ENCODE measurements at regions not wholly inside any gene's neighbourhood (a gene's known extent, or its start where the extent isn't known, plus 50 kb on each side); places are given as distances from the start of the nearest gene placed in this dataset.
"Not testable (repeated sequence)": the region's sequence is repeated elsewhere in the genome, so short reads cannot be mapped to it uniquely, and the experiment has no call there.

DNA sequence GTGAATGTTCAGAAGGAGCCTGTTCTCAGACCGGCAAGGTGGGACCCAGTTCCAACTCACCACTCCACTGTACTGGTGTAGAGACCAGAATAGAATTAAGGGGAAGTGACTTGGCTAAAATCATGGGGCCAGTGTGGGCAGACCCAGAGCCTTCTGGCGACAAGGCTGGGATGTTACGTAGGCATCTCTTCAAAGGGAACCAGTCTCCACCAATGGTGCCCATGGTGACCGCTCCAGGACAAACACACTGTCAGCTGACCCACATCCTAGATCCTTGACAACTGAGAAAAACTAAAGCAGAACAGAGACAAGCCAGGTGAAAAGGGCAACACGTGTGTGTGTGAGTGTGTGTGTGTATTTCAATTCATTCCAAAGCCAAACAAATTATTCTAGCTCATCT, 321.7 kb upstream of the FRG2C start:
- no peak overlapping the region for H3K27ac Mint-ChIP-seq
- no peaks in the 10 kb centered on the region for H3K27me3 Mint-ChIP-seq
- TF ChIP-seq CTCF (conservative IDR thresholded peaks at IDR 0.05): no peak
- H3K4me1 Mint-ChIP-seq (ENCODE audit: unreplicated experiment): peaks cover 5% of the 10 kb centered on the region
- H3K36me3 Mint-ChIP-seq: no peaks in the 10 kb centered on the region
- H3K9me3 Mint-ChIP-seq: no peaks in the 10 kb centered on the region
- H3K4me3 Mint-ChIP-seq: no peak overlapping the region
- no peak for DNase-seq (ENCODE audit: extremely low spot score, unreplicated experiment)

- not testable (repeated sequence) for H3K36me3 Mint-ChIP-seq; H3K27ac Mint-ChIP-seq; DNase-seq (ENCODE audit: extremely low spot score, unreplicated experiment); H3K27me3 Mint-ChIP-seq; H3K4me1 Mint-ChIP-seq (ENCODE audit: unreplicated experiment); H3K4me3 Mint-ChIP-seq; H3K9me3 Mint-ChIP-seq
Observed at GRCh38 chr3:75350536-75350935, 313.6 kb upstream of the FRG2C start.

- DNase-seq (ENCODE audit: extremely low spot score, unreplicated experiment); H3K36me3 Mint-ChIP-seq; H3K27me3 Mint-ChIP-seq; H3K4me3 Mint-ChIP-seq; H3K9me3 Mint-ChIP-seq; H3K4me1 Mint-ChIP-seq (ENCODE audit: unreplicated experiment): not testable (repeated sequence)
- H3K27ac Mint-ChIP-seq: peak overlapping the region; percentile 29
Observed at GRCh38 chr3:75362086-75362784, 301.9 kb upstream of the FRG2C start.

DNA sequence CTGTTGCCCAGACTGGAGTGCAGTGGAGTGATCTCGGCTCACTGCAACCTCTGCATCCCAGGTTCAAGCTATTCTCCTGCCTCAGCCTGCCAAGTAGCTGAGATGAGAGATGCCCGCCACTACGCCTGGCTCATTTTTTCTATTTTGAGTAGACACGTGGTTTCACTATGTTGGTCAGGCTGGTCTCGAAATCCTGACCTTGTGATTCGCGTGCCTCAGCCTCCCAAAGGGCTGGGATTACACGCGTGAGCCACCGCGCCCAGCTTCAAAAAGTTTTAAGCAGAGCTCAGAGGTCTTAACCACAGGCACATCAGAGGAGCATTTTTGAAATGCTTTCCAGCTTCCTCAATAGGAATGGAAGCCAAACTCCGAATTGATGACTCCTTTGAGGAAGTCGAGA, 291.2 kb upstream of the FRG2C start:
- not testable (repeated sequence) for H3K4me3 Mint-ChIP-seq; H3K9me3 Mint-ChIP-seq; H3K27ac Mint-ChIP-seq; DNase-seq (ENCODE audit: extremely low spot score, unreplicated experiment); H3K36me3 Mint-ChIP-seq; H3K4me1 Mint-ChIP-seq (ENCODE audit: unreplicated experiment)
- peaks cover 10% of the 10 kb centered on the region for H3K27me3 Mint-ChIP-seq

DNA sequence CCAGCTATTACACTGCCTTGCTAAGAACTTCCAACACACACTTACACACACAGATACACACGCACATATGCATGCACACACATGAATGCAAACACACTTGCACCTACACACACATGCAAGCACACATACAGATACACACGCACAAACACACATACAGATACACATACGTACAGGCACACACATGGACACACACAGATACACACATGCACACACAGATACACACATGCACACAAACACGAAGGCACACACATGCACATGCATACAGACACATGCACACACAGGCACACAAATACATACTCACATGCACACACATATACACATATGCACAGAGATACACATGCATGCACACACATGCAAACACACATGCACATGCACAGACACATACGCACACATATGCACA, 284.3 kb upstream of the FRG2C start:
- not testable (repeated sequence) for H3K36me3 Mint-ChIP-seq; H3K27ac Mint-ChIP-seq; DNase-seq (ENCODE audit: extremely low spot score, unreplicated experiment); H3K4me3 Mint-ChIP-seq; H3K4me1 Mint-ChIP-seq (ENCODE audit: unreplicated experiment); H3K27me3 Mint-ChIP-seq
- peaks cover 12% of the 10 kb centered on the region for H3K9me3 Mint-ChIP-seq

DNA sequence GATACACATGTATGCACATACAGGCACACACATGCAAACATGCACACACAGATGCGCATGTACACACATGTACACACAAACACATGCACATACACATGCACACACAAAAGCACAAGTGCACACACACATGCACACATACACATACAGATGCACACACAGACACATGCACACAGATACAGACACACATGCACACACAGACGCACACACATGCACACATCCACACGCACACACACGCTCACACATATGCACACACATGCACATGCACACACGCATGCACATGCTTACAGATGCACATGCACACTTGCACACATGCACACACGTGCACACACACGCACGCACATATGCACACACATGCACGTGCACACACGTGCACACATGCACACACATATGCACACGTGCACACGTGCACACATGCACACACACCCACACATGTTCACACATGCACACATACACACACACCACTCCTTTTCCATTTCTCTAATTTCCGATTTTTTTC, 283.8 kb upstream of the FRG2C start:
- Mint-ChIP-seq H3K36me3 (no peaks in the 10 kb centered on the region), H3K27ac (no peak overlapping the region), H3K9me3 (peaks cover 12% of the 10 kb centered on the region), H3K4me3 (no peak overlapping the region), H3K4me1 (ENCODE audit: unreplicated experiment) (peaks cover 4% of the 10 kb centered on the region), H3K27me3 (peaks cover 3% of the 10 kb centered on the region)
- DNase-seq (ENCODE audit: extremely low spot score, unreplicated experiment): no peak
- TF ChIP-seq CTCF (conservative IDR thresholded peaks at IDR 0.05): no peak

GRCh38 chr3:75384016-75384415, 280.1 kb upstream of the FRG2C start:
- not testable (repeated sequence) for DNase-seq (ENCODE audit: extremely low spot score, unreplicated experiment); H3K4me1 Mint-ChIP-seq (ENCODE audit: unreplicated experiment); H3K36me3 Mint-ChIP-seq; H3K27ac Mint-ChIP-seq; H3K4me3 Mint-ChIP-seq; H3K9me3 Mint-ChIP-seq; H3K27me3 Mint-ChIP-seq

DNA sequence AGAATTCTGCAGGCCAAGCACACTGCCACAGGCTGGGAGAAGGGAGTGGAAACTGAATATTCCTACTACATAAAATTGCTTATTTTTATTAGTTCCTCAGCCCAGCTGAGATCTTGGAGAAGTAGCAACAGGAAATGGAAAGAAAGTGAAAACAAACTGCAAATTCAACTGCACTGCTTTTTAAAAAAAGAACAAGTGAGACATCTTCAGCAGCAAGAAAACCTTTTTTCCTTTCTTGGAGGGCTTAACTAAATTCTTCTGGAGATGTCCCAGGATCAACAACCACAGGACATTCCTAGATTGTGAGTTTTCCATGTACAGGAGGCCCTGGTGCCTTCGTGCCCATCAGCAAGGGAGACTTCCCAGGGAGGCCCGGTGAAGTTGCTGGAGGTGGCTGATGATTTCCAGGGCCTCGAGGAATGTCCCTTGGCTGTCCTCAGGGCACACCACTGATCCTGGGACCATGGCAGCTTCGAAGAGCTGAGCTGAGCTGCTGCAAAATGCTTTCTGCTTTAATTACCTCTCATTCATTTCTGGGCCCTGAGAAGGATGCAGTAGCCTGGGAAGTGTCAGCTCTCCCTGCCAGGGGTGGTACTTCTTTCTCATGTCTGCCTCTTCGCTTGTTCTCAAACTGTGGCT, 275.5 kb upstream of the FRG2C start:
- not testable (repeated sequence) for H3K27ac Mint-ChIP-seq; H3K4me3 Mint-ChIP-seq; DNase-seq (ENCODE audit: extremely low spot score, unreplicated experiment); H3K36me3 Mint-ChIP-seq; H3K27me3 Mint-ChIP-seq; H3K9me3 Mint-ChIP-seq
- peaks cover 17% of the 10 kb centered on the region for H3K4me1 Mint-ChIP-seq (ENCODE audit: unreplicated experiment)

DNA sequence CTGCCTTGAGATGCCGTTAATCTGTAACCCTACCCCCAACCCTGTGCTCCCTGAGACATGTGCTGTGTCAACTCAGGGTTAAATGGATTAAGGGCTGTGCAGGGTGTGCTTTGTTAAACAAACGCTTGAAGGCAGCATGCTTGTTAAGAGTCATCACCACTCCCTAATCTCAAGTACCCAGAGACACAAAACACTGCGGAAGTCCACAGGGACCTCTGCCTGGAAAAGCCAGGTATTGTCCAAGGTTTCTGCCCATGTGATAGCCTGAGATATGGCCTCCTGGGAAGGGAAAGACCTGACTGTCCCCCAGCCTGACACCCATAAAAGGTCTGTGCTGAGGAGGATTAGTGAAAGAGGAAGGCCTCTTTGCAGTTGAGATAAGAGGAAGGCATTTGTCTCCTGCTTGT, 270.8 kb upstream of the FRG2C start:
- not testable (repeated sequence) for H3K27me3 Mint-ChIP-seq; H3K9me3 Mint-ChIP-seq; H3K4me3 Mint-ChIP-seq; DNase-seq (ENCODE audit: extremely low spot score, unreplicated experiment); H3K36me3 Mint-ChIP-seq
- H3K27ac Mint-ChIP-seq: peak overlapping the region; percentile 88
- H3K4me1 Mint-ChIP-seq (ENCODE audit: unreplicated experiment): peaks cover 15% of the 10 kb centered on the region

DNA sequence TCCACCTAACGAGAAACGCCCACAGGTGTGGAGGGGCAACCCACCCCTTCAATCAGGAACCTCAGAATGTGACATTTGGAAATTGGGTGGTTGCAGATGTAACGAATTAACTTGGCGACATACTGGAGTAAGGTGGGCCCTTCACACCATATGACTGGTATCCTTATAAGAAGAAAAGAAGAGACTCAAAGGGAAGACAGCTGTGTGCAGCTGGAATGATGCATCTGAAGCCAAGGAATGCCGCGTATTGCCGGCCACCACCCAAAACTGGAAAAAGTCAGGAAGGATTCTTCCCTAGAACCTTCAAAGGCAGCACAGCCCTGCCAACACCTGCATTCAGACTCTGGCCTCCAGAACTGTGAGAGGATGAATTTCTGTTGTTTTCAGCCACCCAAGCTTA, 270.0 kb upstream of the FRG2C start:
- H3K9me3 Mint-ChIP-seq; H3K27me3 Mint-ChIP-seq; DNase-seq (ENCODE audit: extremely low spot score, unreplicated experiment); H3K27ac Mint-ChIP-seq; H3K36me3 Mint-ChIP-seq; H3K4me3 Mint-ChIP-seq: not testable (repeated sequence)
- peaks cover 13% of the 10 kb centered on the region for H3K4me1 Mint-ChIP-seq (ENCODE audit: unreplicated experiment)

DNA sequence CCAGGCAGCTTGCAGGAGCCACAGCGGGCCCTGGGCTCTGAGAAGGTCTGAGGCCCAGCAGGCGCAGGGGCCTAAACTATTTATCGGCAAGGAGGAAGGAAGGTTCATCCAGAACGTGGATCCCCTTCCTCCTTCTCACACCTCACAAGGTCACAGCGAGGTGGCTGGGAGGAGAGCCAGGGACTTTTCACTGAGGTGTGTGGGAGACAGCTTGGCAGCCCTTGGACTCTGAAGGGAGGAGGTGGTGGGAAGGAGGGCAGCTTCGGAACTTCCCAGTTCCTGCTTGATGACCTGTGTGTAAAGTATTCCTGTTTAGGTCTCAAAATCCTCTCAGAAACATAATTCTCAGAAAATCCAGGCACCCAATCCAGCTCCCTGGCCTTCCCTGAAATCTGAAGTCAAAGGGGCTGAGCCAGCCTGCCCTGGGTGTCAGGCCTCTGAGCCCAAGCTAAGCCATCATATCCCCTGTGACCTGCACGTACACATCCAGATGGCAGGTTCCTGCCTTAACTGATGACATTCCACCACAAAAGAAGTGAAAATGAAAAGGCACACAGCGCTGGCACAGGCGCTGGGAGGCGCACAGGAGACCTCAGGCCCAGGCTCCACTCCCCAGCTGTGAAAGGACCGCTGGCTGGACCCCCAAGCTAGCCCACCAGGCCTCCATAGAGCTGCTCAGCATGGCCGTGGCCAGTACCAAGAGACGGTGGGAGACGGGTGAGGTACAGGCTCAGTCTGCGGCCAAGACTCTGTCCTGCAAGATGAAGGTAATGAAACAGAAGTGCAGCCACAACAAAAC, 269.4 kb upstream of the FRG2C start:
- not testable (repeated sequence) for H3K36me3 Mint-ChIP-seq; H3K27ac Mint-ChIP-seq; H3K9me3 Mint-ChIP-seq; DNase-seq (ENCODE audit: extremely low spot score, unreplicated experiment); H3K4me3 Mint-ChIP-seq; H3K27me3 Mint-ChIP-seq
- H3K4me1 Mint-ChIP-seq (ENCODE audit: unreplicated experiment): peaks cover 13% of the 10 kb centered on the region
